Panc1 (cell line): ENCODE measurements at regions not wholly inside any gene's neighbourhood (a gene's known extent, or its start where the extent isn't known, plus 50 kb on each side); places are given as distances from the start of the nearest gene placed in this dataset.

Experiments
- ATAC-seq: fragments of 200-7000 bp; cut with Tn5 transposase; 2 replicates; pipeline ENCODE4 v1.9.1; 2020; ENCODE audit warnings: mild to moderate bottlenecking, moderate library complexity
- BruUV-seq: library from RNA; stranded (reverse); fragments of 400-500 nt; replicated peaks from 2 replicates; lab custom pipeline; 2021; lab: Mats Ljungman, UMichigan
- CTCF ChIA-PET: fragments of 300-600 bp; sonication (Branson Sonifier 250); formaldehyde crosslinking; loops from one replicate; lab custom pipeline; 2022; ENCODE audit warnings: antibody characterized with exemption; lab: Charles Lee
- POLR2A ChIA-PET: fragments of 300-600 bp; sonication (Branson Sonifier 250); formaldehyde crosslinking; loops from one replicate; lab custom pipeline; 2022; ENCODE audit warnings: antibody characterized with exemption; lab: Charles Lee
- DNase-seq: peaks from one replicate; pipeline ENCODE4 v3.0.0-alpha.2; 2010; ENCODE audit warnings: low read depth, low spot score
- H3K27ac ChIP-seq: 2 replicates; pipeline ENCODE4 v1.5.1; 2011; ENCODE audit warnings: mild to moderate bottlenecking, low read length, inconsistent platforms
- H3K27me3 ChIP-seq: fragments of 200-500 bp; sonication (Bioruptor generic); 2 replicates; pipeline ENCODE4 v1.6.0; 2014; ENCODE audit warnings: low read length, inconsistent platforms; ENCODE audit not compliant: control insufficient read depth, insufficient read depth
- H3K36me3 ChIP-seq: fragments of 200-500 bp; sonication (Bioruptor generic); 2 replicates; pipeline ENCODE4 v1.5.1; 2014; ENCODE audit warnings: inconsistent platforms, mild to moderate bottlenecking, low read length, moderate library complexity; ENCODE audit not compliant: control insufficient read depth, insufficient read depth
- H3K4me1 ChIP-seq: 2 replicates; pipeline ENCODE4 v1.5.1; 2011; ENCODE audit warnings: inconsistent platforms, mild to moderate bottlenecking, low read length, moderate library complexity; ENCODE audit not compliant: control insufficient read depth, insufficient read depth
- H3K4me3 ChIP-seq, 2 experiments: 2 replicates each; pipeline ENCODE4 v1.5.1; 2011 to 2012; ENCODE audit warnings: low read depth in 2 of 2, low read length in 2 of 2, mild to moderate bottlenecking in 2 of 2, inconsistent platforms in 1 of 2, moderate library complexity in 1 of 2
- H3K9me3 ChIP-seq: fragments of 200-500 bp; sonication (Bioruptor generic); 2 replicates; pipeline ENCODE4 v1.5.1; 2014; ENCODE audit warnings: low read depth, mild to moderate bottlenecking, inconsistent platforms, low read length, moderate library complexity; ENCODE audit not compliant: control insufficient read depth, insufficient read depth
- CTCF ChIP-seq: fragments of 450-650 bp; IDR thresholded peaks from 2 replicates; pipeline ENCODE4 v1.5.1; 2017; ENCODE audit warnings: mild to moderate bottlenecking
- POLR2AphosphoS5 ChIP-seq: IDR thresholded peaks from 2 replicates; pipeline ENCODE4 v1.6.1; 2012; ENCODE audit warnings: mild to moderate bottlenecking, low read depth, low read length, moderate library complexity
- REST ChIP-seq, 2 experiments: IDR thresholded peaks; 2 replicates each; pipeline ENCODE4 v1.6.1; 2011 to 2012; ENCODE audit warnings: low read depth in 2 of 2, control low read depth in 1 of 2, low read length in 1 of 2, mild to moderate bottlenecking in 1 of 2, moderate library complexity in 1 of 2; ENCODE audit not compliant: insufficient read depth in 1 of 2
- SIN3A ChIP-seq: IDR thresholded peaks from 2 replicates; pipeline ENCODE4 v1.6.1; 2012; ENCODE audit warnings: low read depth, mild to moderate bottlenecking, low read length, moderate library complexity, borderline replicate concordance; ENCODE audit not compliant: insufficient read depth
- TCF7L2 ChIP-seq: IDR thresholded peaks from 2 replicates; pipeline ENCODE4 v1.6.1; 2011; ENCODE audit warnings: mild to moderate bottlenecking, low read depth, low read length, inconsistent platforms
- in situ Hi-C: cut with HindIII; loops from 2 replicates; pipeline ENCODE4 v1.10.0; 2016; ENCODE audit warnings: low sequenced_read_pairs, low pct_unique_long_range_greater_than_20kb
- intact Hi-C: fragments of 100-400 bp; cut with micrococcal nuclease; formaldehyde crosslinking; loops from one replicate; pipeline ENCODE4 v1.10.0; 2022; ENCODE audit not compliant: unreplicated experiment

- BruUV-seq = no TSS peak
- no peak for DNase-seq
- H3K27ac ChIP-seq = no peak overlapping the region
- H3K9me3 ChIP-seq = no peaks in the 10 kb centered on the region
- TF ChIP-seq TCF7L2 = no peak
- TF ChIP-seq SIN3A = no peak
- TF ChIP-seq CTCF = no peak
- no peak for TF ChIP-seq POLR2AphosphoS5
- TF ChIP-seq REST (IDR thresholded peaks at IDR 0.05; ENCODE audit: insufficient read depth in 1 of 2, low read depth in 2 of 2, low read length in 1 of 2) = no peak
- no peak for ATAC-seq
- POLR2A ChIA-PET = no interaction called here
- intact Hi-C loops (no loop called here), in situ Hi-C loops (no loop called here)
- H3K27me3 ChIP-seq = no peaks in the 10 kb centered on the region
- CTCF ChIA-PET = no interaction called here
- no peaks in the 10 kb centered on the region for H3K4me1 ChIP-seq
- H3K4me3 ChIP-seq = no peak overlapping the region
- H3K36me3 ChIP-seq = no peaks in the 10 kb centered on the region
Observed at GRCh38 chr10:44566786-44567185, 181.9 kb upstream of the CXCL12 start.

GRCh38 chr10:44567471-44567870 lies 182.6 kb upstream of the CXCL12 start:
- CTCF ChIA-PET = no interaction called here
- TF ChIP-seq TCF7L2 = no peak
- no peak for TF ChIP-seq CTCF
- no peak for TF ChIP-seq REST (IDR thresholded peaks at IDR 0.05; ENCODE audit: insufficient read depth in 1 of 2, low read depth in 2 of 2, low read length in 1 of 2)
- no peak for TF ChIP-seq SIN3A
- TF ChIP-seq POLR2AphosphoS5 = no peak
- in situ Hi-C loops (no loop called here), intact Hi-C loops (no loop called here)
- Histone ChIP-seq H3K4me3 (no peak overlapping the region), H3K9me3 (no peaks in the 10 kb centered on the region), H3K36me3 (no peaks in the 10 kb centered on the region), H3K27ac (no peak overlapping the region), H3K27me3 (no peaks in the 10 kb centered on the region), H3K4me1 (no peaks in the 10 kb centered on the region)
- BruUV-seq = no TSS peak
- POLR2A ChIA-PET = no interaction called here
- no peak for ATAC-seq
- no peak for DNase-seq
